ENCODE measurements at regions not wholly inside any gene's neighbourhood (a gene's known extent, or its start where the extent isn't known, plus 50 kb on each side); places are given as distances from the start of the nearest gene placed in this dataset.

- H3K9me3 ChIP-seq: no peaks in the 10 kb centered on the region
- no peak for ATAC-seq
- H3K4me3 ChIP-seq: no peak overlapping the region
- TF ChIP-seq CTCF (IDR thresholded peaks at IDR 0.05): no peak
- H3K36me3 ChIP-seq (ENCODE audit: insufficient read depth in 1 of 2, low read depth in 1 of 2): no peaks in the 10 kb centered on the region
- H3K4me1 ChIP-seq: no peaks in the 10 kb centered on the region
- 39 to 63% (median 45%) methylated on average over 3 of the region's 3 CpGs for WGBS, 3 donors
- no peaks in the 10 kb centered on the region for H3K27me3 ChIP-seq (ENCODE audit: insufficient read depth in 3 of 3, low read length in 2 of 3)
- no peak overlapping the region for H3K27ac ChIP-seq
- DNase-seq: no peak
- intact Hi-C loops (cut with DNase I): no loop called here
Observed at GRCh38 chr3:106811376-106811775, 565.9 kb upstream of the CCDC54 start.

- DNase-seq (no peak), ATAC-seq (peak in 1 of 4 donors; percentile 36)
- intact Hi-C loops (cut with DNase I): no loop called here
- TF ChIP-seq CTCF (IDR thresholded peaks at IDR 0.05): no peak
- Histone ChIP-seq H3K4me1 (no peaks in the 10 kb centered on the region), H3K9me3 (no peaks in the 10 kb centered on the region), H3K36me3 (ENCODE audit: insufficient read depth in 1 of 2, low read depth in 1 of 2) (no peaks in the 10 kb centered on the region), H3K27ac (no peak overlapping the region), H3K4me3 (no peak overlapping the region), H3K27me3 (ENCODE audit: insufficient read depth in 3 of 3, low read length in 2 of 3) (no peaks in the 10 kb centered on the region)
- WGBS, 3 donors: 7 to 23% (median 18%) methylated on average over 3 of the region's 3 CpGs
Observed at GRCh38 chr3:106813742-106814141, 563.5 kb upstream of the CCDC54 start.

GRCh38 chr3:106814231-106814630 is 563.0 kb upstream of the CCDC54 start:
- ATAC-seq: peak in 1 of 4 donors; percentile 37
- WGBS, 3 donors: 39 to 60% (median 40%) methylated on average over 1 of the region's 1 CpG
- TF ChIP-seq CTCF (IDR thresholded peaks at IDR 0.05): no peak

GRCh38 chr3:106816838-106817237 is 560.4 kb upstream of the CCDC54 start:
- intact Hi-C loops (cut with DNase I): no loop called here
- Histone ChIP-seq H3K4me3 (no peak overlapping the region), H3K4me1 (no peaks in the 10 kb centered on the region), H3K27ac (no peak overlapping the region), H3K27me3 (ENCODE audit: insufficient read depth in 3 of 3, low read length in 2 of 3) (no peaks in the 10 kb centered on the region), H3K36me3 (ENCODE audit: insufficient read depth in 1 of 2, low read depth in 1 of 2) (no peaks in the 10 kb centered on the region), H3K9me3 (no peaks in the 10 kb centered on the region)
- DNase-seq: no peak
- no peak for TF ChIP-seq CTCF (IDR thresholded peaks at IDR 0.05)
- WGBS, 3 donors: 74 to 89% (median 80%) methylated on average over 2 of the region's 2 CpGs
- ATAC-seq: no peak

More at GRCh38 chr3:106814231-106814630, 563.0 kb upstream of the CCDC54 start:
- H3K9me3 ChIP-seq: no peaks in the 10 kb centered on the region
- H3K36me3 ChIP-seq (ENCODE audit: insufficient read depth in 1 of 2, low read depth in 1 of 2): no peaks in the 10 kb centered on the region
- no peaks in the 10 kb centered on the region for H3K4me1 ChIP-seq
- peak; percentile 13 to 63 for DNase-seq
- no peak overlapping the region for H3K4me3 ChIP-seq
- H3K27ac ChIP-seq: no peak overlapping the region
- no peaks in the 10 kb centered on the region for H3K27me3 ChIP-seq (ENCODE audit: insufficient read depth in 3 of 3, low read length in 2 of 3)
- intact Hi-C loops (cut with DNase I): no loop called here

- no peaks in the 10 kb centered on the region for H3K36me3 ChIP-seq (ENCODE audit: insufficient read depth in 1 of 2, low read depth in 1 of 2)
- no peaks in the 10 kb centered on the region for H3K27me3 ChIP-seq (ENCODE audit: insufficient read depth in 3 of 3, low read length in 2 of 3)
- no peaks in the 10 kb centered on the region for H3K4me1 ChIP-seq
- WGBS, 3 donors: 50 to 67% (median 61%) methylated on average over 5 of the region's 5 CpGs
- DNase-seq: no peak
- no peak for TF ChIP-seq CTCF (IDR thresholded peaks at IDR 0.05)
- no peak for ATAC-seq
- intact Hi-C loops (cut with DNase I): no loop called here
- no peak overlapping the region for H3K27ac ChIP-seq
- H3K4me3 ChIP-seq: no peak overlapping the region
- no peaks in the 10 kb centered on the region for H3K9me3 ChIP-seq
Observed at GRCh38 chr3:106817706-106818105, 559.5 kb upstream of the CCDC54 start.
